Coronary artery (tissue), 2 donors: ENCODE measurements at regions not wholly inside any gene's neighbourhood (a gene's known extent, or its start where the extent isn't known, plus 50 kb on each side); places are given as distances from the start of the nearest gene placed in this dataset.

Source experiments
- DNase-seq: peaks from one replicate; pipeline ENCODE4 v3.0.0-alpha.2; 2017; ENCODE audit warnings: low spot score
- H3K27ac ChIP-seq, 2 donors: fragments of 200-600 bp; sonication (generic); one replicate each; pipeline ENCODE4 v1.5.1; 2016 to 2019
- H3K4me3 ChIP-seq: fragments of 200-600 bp; sonication (generic); 2 replicates; pipeline ENCODE4 v1.5.1; 2016; ENCODE audit warnings: mild to moderate bottlenecking, moderate library complexity
- TF ChIP-seq, protein P1 (sequence below): fragments of 200-600 bp; sonication (generic); IDR thresholded peaks from one replicate; pipeline ENCODE4 v1.5.1; 2019; ENCODE audit warnings: antibody characterized with exemption

DNA sequence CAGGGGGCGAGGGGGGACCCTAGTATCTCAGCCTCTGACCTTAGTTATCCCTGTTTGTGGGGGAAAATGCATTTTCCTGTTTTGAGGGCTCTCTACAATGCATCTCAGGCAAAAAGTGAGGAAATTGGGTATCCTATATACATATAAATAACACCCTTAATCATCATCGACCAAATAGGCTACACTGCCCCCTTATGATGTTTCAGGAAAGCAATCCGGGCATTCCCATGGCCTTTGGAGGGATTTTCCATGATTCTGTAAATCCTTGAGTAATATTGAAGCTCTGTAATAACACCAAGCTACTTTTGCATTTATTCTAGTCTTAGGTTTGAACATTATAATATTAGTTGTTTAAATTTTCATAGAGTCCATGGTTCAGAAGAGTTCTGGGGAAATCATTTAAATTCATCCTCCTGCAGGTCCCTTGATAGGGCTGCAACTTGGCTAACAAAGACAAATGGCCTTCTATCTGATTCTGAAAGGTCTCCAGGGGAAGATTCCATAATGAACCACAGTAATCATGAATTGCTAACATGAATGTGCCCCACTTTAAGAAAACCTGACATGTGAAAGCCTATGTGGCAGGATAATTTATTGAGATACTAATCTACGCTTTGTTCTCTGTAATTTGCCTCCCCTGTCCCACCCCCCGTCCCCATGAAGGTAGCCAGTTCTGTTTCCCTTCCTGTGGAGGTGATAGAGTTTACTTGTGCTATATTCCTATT, 91.5 kb upstream of the SCOC start:
- Histone ChIP-seq H3K27ac (no peak overlapping the region), H3K4me3 (no peak overlapping the region)
- TF ChIP-seq, protein P1, sequence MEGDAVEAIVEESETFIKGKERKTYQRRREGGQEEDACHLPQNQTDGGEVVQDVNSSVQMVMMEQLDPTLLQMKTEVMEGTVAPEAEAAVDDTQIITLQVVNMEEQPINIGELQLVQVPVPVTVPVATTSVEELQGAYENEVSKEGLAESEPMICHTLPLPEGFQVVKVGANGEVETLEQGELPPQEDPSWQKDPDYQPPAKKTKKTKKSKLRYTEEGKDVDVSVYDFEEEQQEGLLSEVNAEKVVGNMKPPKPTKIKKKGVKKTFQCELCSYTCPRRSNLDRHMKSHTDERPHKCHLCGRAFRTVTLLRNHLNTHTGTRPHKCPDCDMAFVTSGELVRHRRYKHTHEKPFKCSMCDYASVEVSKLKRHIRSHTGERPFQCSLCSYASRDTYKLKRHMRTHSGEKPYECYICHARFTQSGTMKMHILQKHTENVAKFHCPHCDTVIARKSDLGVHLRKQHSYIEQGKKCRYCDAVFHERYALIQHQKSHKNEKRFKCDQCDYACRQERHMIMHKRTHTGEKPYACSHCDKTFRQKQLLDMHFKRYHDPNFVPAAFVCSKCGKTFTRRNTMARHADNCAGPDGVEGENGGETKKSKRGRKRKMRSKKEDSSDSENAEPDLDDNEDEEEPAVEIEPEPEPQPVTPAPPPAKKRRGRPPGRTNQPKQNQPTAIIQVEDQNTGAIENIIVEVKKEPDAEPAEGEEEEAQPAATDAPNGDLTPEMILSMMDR: no peak
- DNase-seq: no peak

DNA sequence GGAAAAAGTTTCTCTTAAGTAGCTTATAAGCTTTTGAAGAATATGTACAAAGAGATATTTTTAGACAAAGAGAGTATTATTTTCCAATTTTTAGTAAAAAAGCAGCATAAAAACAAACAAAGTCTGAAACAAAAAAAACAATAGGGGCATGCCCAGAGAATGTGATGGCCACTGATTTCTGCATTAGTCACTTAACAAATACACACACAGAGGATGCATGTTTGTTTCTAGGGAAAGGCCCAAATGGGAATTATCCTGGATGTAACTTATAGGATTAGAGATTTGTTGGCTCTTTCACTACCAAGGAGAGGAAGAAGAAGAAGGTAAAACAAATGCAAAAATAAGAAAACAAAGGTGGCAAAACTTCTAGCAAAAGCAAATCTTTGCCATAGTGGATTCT, 95.9 kb upstream of the SCOC start:
- DNase-seq: no peak
- TF ChIP-seq, protein P1: no peak
- no peak overlapping the region for H3K27ac ChIP-seq

DNA sequence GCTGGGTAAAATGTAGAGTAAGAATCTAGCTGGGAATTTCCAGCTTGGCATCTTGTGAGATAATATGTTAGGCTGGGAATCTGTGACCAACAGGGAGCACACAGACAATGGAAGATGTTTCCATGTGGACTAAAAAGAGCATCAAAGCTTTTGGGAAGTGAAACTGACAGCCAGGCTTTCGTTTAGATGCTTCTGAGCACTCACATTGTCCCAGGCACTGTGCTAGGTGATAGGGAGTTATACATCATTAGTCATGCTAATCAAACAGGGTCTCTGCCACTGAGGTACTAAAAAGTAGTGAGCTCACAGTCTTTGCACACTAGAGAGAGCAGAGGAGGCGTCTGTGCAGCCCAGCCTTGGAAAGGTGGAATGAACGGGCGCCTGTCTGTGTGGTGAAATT, 101.9 kb upstream of the SCOC start:
- Histone ChIP-seq H3K27ac (no peak overlapping the region), H3K4me3 (no peak overlapping the region)
- no peak for DNase-seq
- TF ChIP-seq, protein P1: no peak

More for the DNA sequence above, 95.9 kb upstream of the SCOC start:
- H3K4me3 ChIP-seq: no peak overlapping the region

DNA sequence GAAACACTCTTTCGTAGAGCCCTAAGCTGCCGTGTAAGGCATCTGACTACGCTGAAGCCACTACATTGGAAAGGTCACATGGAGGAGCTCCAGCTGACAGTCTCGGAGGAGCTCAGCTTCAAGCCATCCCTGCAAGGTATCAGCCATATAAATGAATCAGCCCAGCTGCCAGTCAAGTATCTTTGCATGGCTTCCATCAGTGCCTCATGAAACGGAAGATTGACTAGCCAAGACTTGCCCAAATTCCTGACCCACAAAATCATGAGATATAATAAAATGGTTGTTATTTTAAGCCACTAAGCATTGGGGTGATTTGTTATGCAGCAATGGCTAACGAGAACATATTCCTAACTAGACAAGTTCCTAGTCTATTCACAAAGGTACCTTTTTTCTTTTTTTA, 104.1 kb upstream of the SCOC start:
- TF ChIP-seq, protein P1: no peak
- no peak for DNase-seq

DNA sequence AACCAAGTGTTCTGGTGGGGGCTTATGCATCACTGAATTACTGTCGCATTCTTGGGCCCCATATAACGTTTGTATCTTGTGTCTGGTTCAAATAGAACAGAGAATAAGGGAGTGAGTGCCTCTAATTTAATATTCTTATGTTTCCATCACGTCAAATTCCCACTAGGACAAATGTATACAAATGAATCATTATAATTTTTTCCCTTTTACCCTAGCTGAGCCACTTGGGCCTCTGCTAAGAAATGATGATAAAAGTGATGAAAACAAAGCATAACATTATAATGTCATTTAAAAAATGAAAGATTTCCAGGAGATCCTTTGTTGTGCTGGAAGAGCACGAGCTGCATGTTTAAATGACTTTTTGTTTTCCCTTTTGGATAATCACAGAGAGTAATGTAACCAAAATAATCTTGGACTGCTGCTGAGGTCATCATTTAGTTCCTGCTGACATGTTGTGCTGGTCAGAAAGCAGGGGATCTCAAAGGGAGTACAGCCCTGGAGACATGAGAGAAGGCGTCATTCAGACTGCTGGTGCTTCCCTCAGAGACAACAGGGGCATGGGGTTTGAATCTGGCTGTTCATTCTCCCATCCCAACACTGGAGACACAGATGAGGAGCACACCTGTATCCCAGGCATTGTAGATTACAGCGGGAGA, 105.1 kb upstream of the SCOC start:
- Histone ChIP-seq H3K27ac (no peak overlapping the region), H3K4me3 (no peak overlapping the region)
- TF ChIP-seq, protein P1: no peak
- no peak for DNase-seq

More for the DNA sequence above, 104.1 kb upstream of the SCOC start:
- H3K4me3 ChIP-seq: no peak overlapping the region
- H3K27ac ChIP-seq: no peak overlapping the region

DNA sequence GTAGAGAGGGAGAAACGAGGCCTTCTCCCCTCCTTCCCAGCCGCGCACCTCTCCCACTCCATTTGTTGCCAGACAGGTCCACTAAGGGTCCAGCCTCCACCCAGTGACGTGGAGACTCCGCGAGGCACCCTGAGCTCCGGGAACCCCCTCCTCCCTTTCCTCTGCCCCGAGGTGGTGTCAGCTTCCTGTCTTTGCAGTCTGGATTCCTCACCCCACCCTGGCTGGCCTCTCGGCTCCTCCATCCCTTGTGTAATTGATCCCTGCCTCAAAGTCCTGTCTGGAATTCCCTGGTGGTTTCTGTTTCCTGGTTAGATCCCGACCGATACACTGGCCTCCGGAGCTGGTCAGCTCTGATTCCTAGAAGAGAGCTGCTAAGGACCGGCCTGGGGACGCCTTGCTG, 105.9 kb upstream of the SCOC start:
- Histone ChIP-seq H3K4me3 (no peak overlapping the region), H3K27ac (no peak overlapping the region)
- no peak for DNase-seq
- TF ChIP-seq, protein P1: no peak
